B cell (primary cell): ENCODE measurements at regions not wholly inside any gene's neighbourhood (a gene's known extent, or its start where the extent isn't known, plus 50 kb on each side); places are given as distances from the start of the nearest gene placed in this dataset.

Experiments
- EZH2 ChIP-seq: IDR thresholded peaks from 2 replicates; pipeline ENCODE4 v1.6.1; 2012; ENCODE audit warnings: borderline replicate concordance, low read depth, mild to moderate bottlenecking, moderate library complexity, low read length; ENCODE audit not compliant: insufficient read depth, poor library complexity, severe bottlenecking
- TF ChIP-seq, protein P1 (sequence below): fragments of 200-600 bp; IDR thresholded peaks from one replicate; pipeline ENCODE4 v1.8.0; 2022; ENCODE audit warnings: antibody characterized with exemption, mild to moderate bottlenecking

- TF ChIP-seq, protein P1, sequence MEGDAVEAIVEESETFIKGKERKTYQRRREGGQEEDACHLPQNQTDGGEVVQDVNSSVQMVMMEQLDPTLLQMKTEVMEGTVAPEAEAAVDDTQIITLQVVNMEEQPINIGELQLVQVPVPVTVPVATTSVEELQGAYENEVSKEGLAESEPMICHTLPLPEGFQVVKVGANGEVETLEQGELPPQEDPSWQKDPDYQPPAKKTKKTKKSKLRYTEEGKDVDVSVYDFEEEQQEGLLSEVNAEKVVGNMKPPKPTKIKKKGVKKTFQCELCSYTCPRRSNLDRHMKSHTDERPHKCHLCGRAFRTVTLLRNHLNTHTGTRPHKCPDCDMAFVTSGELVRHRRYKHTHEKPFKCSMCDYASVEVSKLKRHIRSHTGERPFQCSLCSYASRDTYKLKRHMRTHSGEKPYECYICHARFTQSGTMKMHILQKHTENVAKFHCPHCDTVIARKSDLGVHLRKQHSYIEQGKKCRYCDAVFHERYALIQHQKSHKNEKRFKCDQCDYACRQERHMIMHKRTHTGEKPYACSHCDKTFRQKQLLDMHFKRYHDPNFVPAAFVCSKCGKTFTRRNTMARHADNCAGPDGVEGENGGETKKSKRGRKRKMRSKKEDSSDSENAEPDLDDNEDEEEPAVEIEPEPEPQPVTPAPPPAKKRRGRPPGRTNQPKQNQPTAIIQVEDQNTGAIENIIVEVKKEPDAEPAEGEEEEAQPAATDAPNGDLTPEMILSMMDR = no peak
- no peak for TF ChIP-seq EZH2
Measured at GRCh38 chr5:8229551-8229950, 360.6 kb downstream of the MTRR start.
